ENCODE measurements at regions not wholly inside any gene's neighbourhood (a gene's known extent, or its start where the extent isn't known, plus 50 kb on each side); places are given as distances from the start of the nearest gene placed in this dataset.

GRCh38 chr7:156420496-156420895 lies 220.1 kb upstream of the RNF32 start:
- Histone ChIP-seq H3K27me3 (replicated peaks in 1 of 7) (peaks cover 0 to 13% (median 0%) of the 10 kb centered on the region in 7 donors), H3K9me3 (peaks cover 0 to 18% (median 0%) of the 10 kb centered on the region in 8 donors), H3K4me3 (no peak overlapping the region), H3K36me3 (no peaks in the 10 kb centered on the region), H3K4me1 (no peaks in the 10 kb centered on the region), H3K27ac (no peak overlapping the region)
- WGBS, 5 donors = 78 to 95% (median 87%) methylated on average over 1 of the region's 1 CpG
- TF ChIP-seq, protein P1, sequence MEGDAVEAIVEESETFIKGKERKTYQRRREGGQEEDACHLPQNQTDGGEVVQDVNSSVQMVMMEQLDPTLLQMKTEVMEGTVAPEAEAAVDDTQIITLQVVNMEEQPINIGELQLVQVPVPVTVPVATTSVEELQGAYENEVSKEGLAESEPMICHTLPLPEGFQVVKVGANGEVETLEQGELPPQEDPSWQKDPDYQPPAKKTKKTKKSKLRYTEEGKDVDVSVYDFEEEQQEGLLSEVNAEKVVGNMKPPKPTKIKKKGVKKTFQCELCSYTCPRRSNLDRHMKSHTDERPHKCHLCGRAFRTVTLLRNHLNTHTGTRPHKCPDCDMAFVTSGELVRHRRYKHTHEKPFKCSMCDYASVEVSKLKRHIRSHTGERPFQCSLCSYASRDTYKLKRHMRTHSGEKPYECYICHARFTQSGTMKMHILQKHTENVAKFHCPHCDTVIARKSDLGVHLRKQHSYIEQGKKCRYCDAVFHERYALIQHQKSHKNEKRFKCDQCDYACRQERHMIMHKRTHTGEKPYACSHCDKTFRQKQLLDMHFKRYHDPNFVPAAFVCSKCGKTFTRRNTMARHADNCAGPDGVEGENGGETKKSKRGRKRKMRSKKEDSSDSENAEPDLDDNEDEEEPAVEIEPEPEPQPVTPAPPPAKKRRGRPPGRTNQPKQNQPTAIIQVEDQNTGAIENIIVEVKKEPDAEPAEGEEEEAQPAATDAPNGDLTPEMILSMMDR (IDR thresholded peaks at IDR 0.05 in 8 of 11, conservative IDR thresholded peaks at IDR 0.05 in 3 of 11) = no peak
- no peak for TF ChIP-seq POLR2A (IDR thresholded peaks at IDR 0.05)
- no peak for TF ChIP-seq POLR2AphosphoS5 (IDR thresholded peaks at IDR 0.05)
- intact Hi-C loops (cut with DNase I; ENCODE audit: low total_unique reads) = no loop called here
- DNase-seq = no peak

DNA sequence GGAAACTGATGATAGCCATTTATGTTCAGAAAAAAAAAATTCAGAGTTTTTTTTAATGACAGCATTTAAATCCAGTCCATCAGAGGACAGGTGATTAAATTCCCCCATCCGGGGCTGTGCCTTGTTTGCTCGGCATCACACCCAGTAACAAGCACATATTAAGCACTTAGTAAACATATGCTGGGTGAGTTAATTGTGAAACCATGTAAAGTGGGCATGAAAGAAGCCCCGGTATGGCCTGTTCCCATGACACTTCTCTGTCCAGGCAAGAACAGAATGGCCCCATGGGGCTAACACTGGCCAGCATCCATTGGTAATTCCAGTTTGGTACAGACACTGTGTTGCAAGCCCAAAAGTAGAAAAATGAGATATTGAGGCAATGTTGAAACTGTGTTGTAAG lies 220.8 kb upstream of the RNF32 start:
- DNase-seq = peak; percentile 19
- peaks cover 0 to 6% (median 0%) of the 10 kb centered on the region in 7 donors for H3K27me3 ChIP-seq (replicated peaks in 1 of 7)
- 78 to 94% (median 87%) methylated on average over 3 of the region's 3 CpGs for WGBS, 5 donors
- H3K27ac ChIP-seq = no peak overlapping the region
- intact Hi-C loops (cut with DNase I; ENCODE audit: low total_unique reads) = no loop called here
- no peak overlapping the region for H3K4me3 ChIP-seq
- peaks cover 0 to 18% (median 0%) of the 10 kb centered on the region in 8 donors for H3K9me3 ChIP-seq
- H3K36me3 ChIP-seq = no peaks in the 10 kb centered on the region
- no peaks in the 10 kb centered on the region for H3K4me1 ChIP-seq
- TF ChIP-seq, protein P1 (IDR thresholded peaks at IDR 0.05 in 8 of 11, conservative IDR thresholded peaks at IDR 0.05 in 3 of 11) = no peak
- TF ChIP-seq POLR2AphosphoS5 (IDR thresholded peaks at IDR 0.05) = no peak
- no peak for TF ChIP-seq POLR2A (IDR thresholded peaks at IDR 0.05)

DNA sequence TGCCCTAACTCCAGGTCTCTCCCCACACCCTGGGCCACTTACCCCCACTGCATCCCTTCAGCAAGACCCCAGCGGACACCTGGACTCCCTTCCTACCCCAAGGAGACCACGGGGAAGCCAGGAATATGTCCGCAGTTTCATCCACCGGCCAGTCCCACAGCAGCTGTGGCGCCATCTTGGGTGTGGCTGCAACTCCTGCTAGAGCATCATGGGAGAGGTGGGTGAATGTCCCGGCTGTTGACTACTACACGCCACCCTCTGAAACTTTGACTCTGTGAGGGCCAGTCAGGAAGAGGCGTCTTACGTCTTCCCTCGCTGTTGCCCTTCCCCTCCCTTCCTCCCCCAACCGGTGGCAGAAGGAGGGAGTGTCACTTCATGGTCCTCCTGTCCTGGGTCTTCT lies 238.3 kb upstream of the RNF32 start:
- Histone ChIP-seq H3K27me3 (replicated peaks in 1 of 7) (no peaks in the 10 kb centered on the region), H3K4me3 (no peak overlapping the region), H3K36me3 (no peaks in the 10 kb centered on the region), H3K27ac (no peak overlapping the region), H3K9me3 (no peaks in the 10 kb centered on the region), H3K4me1 (no peaks in the 10 kb centered on the region)
- WGBS, 5 donors = 89 to 94% (median 92%) methylated on average over 11 of the region's 11 CpGs
- intact Hi-C loops (cut with DNase I; ENCODE audit: low total_unique reads) = no loop called here
- no peak for DNase-seq
- TF ChIP-seq, protein P1 (IDR thresholded peaks at IDR 0.05 in 8 of 11, conservative IDR thresholded peaks at IDR 0.05 in 3 of 11) = no peak
- no peak for TF ChIP-seq POLR2AphosphoS5 (IDR thresholded peaks at IDR 0.05)
- TF ChIP-seq POLR2A (IDR thresholded peaks at IDR 0.05) = no peak

- Histone ChIP-seq H3K27ac (no peak overlapping the region), H3K4me1 (no peaks in the 10 kb centered on the region), H3K9me3 (no peaks in the 10 kb centered on the region), H3K4me3 (no peak overlapping the region), H3K36me3 (no peaks in the 10 kb centered on the region), H3K27me3 (replicated peaks in 1 of 7) (no peaks in the 10 kb centered on the region)
- DNase-seq = no peak
- 83 to 92% (median 87%) methylated on average over 9 of the region's 9 CpGs for WGBS, 5 donors
- TF ChIP-seq POLR2A (IDR thresholded peaks at IDR 0.05) (no peak), POLR2AphosphoS5 (IDR thresholded peaks at IDR 0.05) (no peak)
- TF ChIP-seq, protein P1 (IDR thresholded peaks at IDR 0.05 in 8 of 11, conservative IDR thresholded peaks at IDR 0.05 in 3 of 11) = no peak
- intact Hi-C loops (cut with DNase I; ENCODE audit: low total_unique reads) = no loop called here
Measured at GRCh38 chr7:156401617-156402016, 239.0 kb upstream of the RNF32 start.
